NCI-H345 (cell line): ENCODE measurements at regions not wholly inside any gene's neighbourhood (a gene's known extent, or its start where the extent isn't known, plus 50 kb on each side); places are given as distances from the start of the nearest gene placed in this dataset.
"Not testable (repeated sequence)": the region's sequence is repeated elsewhere in the genome, so short reads cannot be mapped to it uniquely, and the experiment has no call there.

Experiments used
- DNase-seq: peaks from one replicate; lab custom pipeline; 2025; lab: John Stamatoyannopoulos, UW

GRCh38 chr1:164163289-164163849, 395.6 kb upstream of the PBX1 start:
- no peak for DNase-seq

GRCh38 chr1:164165466-164165865, 393.5 kb upstream of the PBX1 start:
- no peak for DNase-seq

- not testable (repeated sequence) for DNase-seq
Measured at GRCh38 chr1:164166454-164166853, 392.5 kb upstream of the PBX1 start.

- no peak for DNase-seq
Measured at GRCh38 chr1:164177118-164177517, 381.9 kb upstream of the PBX1 start.

- DNase-seq = no peak
Measured at GRCh38 chr1:164180824-164181223, 378.2 kb upstream of the PBX1 start.

GRCh38 chr1:164183854-164184635, 374.9 kb upstream of the PBX1 start:
- DNase-seq = no peak

GRCh38 chr1:164186881-164187280, 372.1 kb upstream of the PBX1 start:
- DNase-seq = no peak

- peak; percentile 60 for DNase-seq
Measured at GRCh38 chr1:164188497-164188896, 370.5 kb upstream of the PBX1 start.

- no peak for DNase-seq
Measured at GRCh38 chr1:164191191-164191590, 367.8 kb upstream of the PBX1 start.

GRCh38 chr1:164210211-164210739, 348.7 kb upstream of the PBX1 start:
- DNase-seq = no peak

GRCh38 chr1:164223378-164223777, 335.6 kb upstream of the PBX1 start:
- peak; percentile 12 for DNase-seq

- DNase-seq = no peak
Measured at GRCh38 chr1:164225011-164225410, 334.0 kb upstream of the PBX1 start.

- no peak for DNase-seq
Measured at GRCh38 chr1:164226977-164227376, 332.0 kb upstream of the PBX1 start.

- no peak for DNase-seq
Measured at GRCh38 chr1:164228928-164229327, 330.1 kb upstream of the PBX1 start.

- no peak for DNase-seq
Measured at GRCh38 chr1:164233149-164233548, 325.8 kb upstream of the PBX1 start.

GRCh38 chr1:164240081-164240480, 318.9 kb upstream of the PBX1 start:
- no peak for DNase-seq

GRCh38 chr1:164250365-164250764, 308.6 kb upstream of the PBX1 start:
- no peak for DNase-seq

GRCh38 chr1:164256456-164256855, 302.5 kb upstream of the PBX1 start:
- no peak for DNase-seq

- no peak for DNase-seq
Measured at GRCh38 chr1:164261691-164262240, 297.2 kb upstream of the PBX1 start.

GRCh38 chr1:164263540-164263939, 295.4 kb upstream of the PBX1 start:
- no peak for DNase-seq

- DNase-seq = no peak
Measured at GRCh38 chr1:164265232-164265631, 293.8 kb upstream of the PBX1 start.

- no peak for DNase-seq
Measured at GRCh38 chr1:164272156-164272555, 286.8 kb upstream of the PBX1 start.

GRCh38 chr1:164296172-164296571, 262.8 kb upstream of the PBX1 start:
- DNase-seq = no peak
